A549 (cell line): ENCODE measurements at regions not wholly inside any gene's neighbourhood (a gene's known extent, or its start where the extent isn't known, plus 50 kb on each side); places are given as distances from the start of the nearest gene placed in this dataset.

ENCODE experiments used
- ATAC-seq, 2 experiments: fragments of 200-7000 bp in 1 of 2; fragments of >200 bp in 1 of 2; cut with Nextera tagmentation in 1 of 2; cut with Tn5 transposase in 1 of 2; 3 replicates each; pipeline versions ENCODE4 v1.8.0 to v1.9.1; 2018 to 2020; ENCODE audit warnings: mild to moderate bottlenecking in 1 of 2, moderate library complexity in 1 of 2
- CTCF ChIA-PET: fragments of 300-600 bp; sonication (Branson Sonifier 250); formaldehyde crosslinking; extraction: SDS; loops from one replicate; lab custom pipeline; 2021; ENCODE audit warnings: antibody characterized with exemption, inconsistent platforms; lab: Yijun Ruan, JAX
- POLR2A ChIA-PET: fragments of 350-600 bp; formaldehyde crosslinking; extraction: SDS; loops from one replicate; lab custom pipeline; 2021; ENCODE audit warnings: antibody characterized with exemption, inconsistent platforms; lab: Yijun Ruan, JAX
- DNase-seq, 2 experiments: peaks; one replicate each; pipeline versions ENCODE4 v3.0.0 to v3.0.0-alpha.2; 2011 to 2016; ENCODE audit warnings: low read depth in 1 of 2, low spot score in 1 of 2
- FAIRE-seq: peaks from 2 replicates; lab custom pipeline; 2011; peaks lifted over from hg19 to GRCh38; lab: Jason Lieb, UNC
- H3K27ac ChIP-seq, 2 experiments: fragments of >200 bp; sonication (Bioruptor Twin); formaldehyde crosslinking; 3 replicates each; pipeline ENCODE4 v1.5.1; 2016 to 2017
- H3K4me1 ChIP-seq: fragments of >200 bp; sonication (Bioruptor Twin); formaldehyde crosslinking; 3 replicates; pipeline ENCODE4 v1.6.1; 2016
- H3K4me2 ChIP-seq: fragments of >200 bp; sonication (Bioruptor Twin); formaldehyde crosslinking; 3 replicates; pipeline ENCODE4 v1.6.1; 2016
- H3K4me3 ChIP-seq: fragments of >200 bp; sonication (Bioruptor Twin); formaldehyde crosslinking; 3 replicates; pipeline ENCODE4 v1.5.1; 2016
- H3K9me3 ChIP-seq: fragments of >200 bp; sonication (Bioruptor Twin); formaldehyde crosslinking; 3 replicates; pipeline ENCODE4 v1.6.1; 2016
- CBX2 ChIP-seq: fragments of 200-600 bp; sonication (generic); IDR thresholded peaks from 2 replicates; pipeline ENCODE4 v1.6.1; 2016; ENCODE audit warnings: low read depth, mild to moderate bottlenecking, borderline replicate concordance
- CHD4 ChIP-seq: fragments of 200-600 bp; sonication (generic); IDR thresholded peaks from 2 replicates; pipeline ENCODE4 v1.6.1; 2016; ENCODE audit warnings: antibody characterized with exemption, mild to moderate bottlenecking, borderline replicate concordance
- EHMT2 ChIP-seq: fragments of 200-600 bp; sonication (generic); IDR thresholded peaks from 2 replicates; pipeline ENCODE4 v1.6.1; 2016; ENCODE audit warnings: antibody characterized with exemption, low read depth, mild to moderate bottlenecking, moderate library complexity
- ESRRA ChIP-seq: fragments of 150-350 bp; IDR thresholded peaks from 2 replicates; pipeline ENCODE4 v1.6.1; 2014; ENCODE audit warnings: mild to moderate bottlenecking, low read length, borderline replicate concordance
- FOSB ChIP-seq: fragments of 250-450 bp; sonication (Bioruptor Pico); IDR thresholded peaks from 2 replicates; pipeline ENCODE4 v1.5.0; 2020; ENCODE audit warnings: mild to moderate bottlenecking, moderate library complexity
- HEYL ChIP-seq: fragments of 250-450 bp; sonication (Bioruptor Pico); IDR thresholded peaks from 2 replicates; pipeline ENCODE4 v1.8.0; 2021; ENCODE audit warnings: mild to moderate bottlenecking, moderate library complexity
- HOXB13 ChIP-seq: fragments of 250-450 bp; sonication (Bioruptor Pico); IDR thresholded peaks from 2 replicates; pipeline ENCODE4 v1.5.0; 2020; ENCODE audit warnings: low read depth, mild to moderate bottlenecking, moderate library complexity
- JUNB ChIP-seq: fragments of >200 bp; sonication (Bioruptor Twin); formaldehyde crosslinking; IDR thresholded peaks from 2 replicates; pipeline ENCODE4 v1.6.1; 2016
- KDM5A ChIP-seq: fragments of 200-600 bp; sonication (generic); IDR thresholded peaks from 2 replicates; pipeline ENCODE4 v1.6.1; 2016; ENCODE audit warnings: antibody characterized with exemption, mild to moderate bottlenecking
- MAX ChIP-seq: IDR thresholded peaks from 2 replicates; pipeline ENCODE4 v1.6.1; 2012
- MAZ ChIP-seq: fragments of 150-350 bp; IDR thresholded peaks from 2 replicates; pipeline ENCODE4 v1.6.1; 2014; ENCODE audit warnings: antibody characterized with exemption, low read depth, low read length, borderline replicate concordance
- NPAS2 ChIP-seq: fragments of 250-450 bp; sonication (Bioruptor Pico); IDR thresholded peaks from 2 replicates; pipeline ENCODE4 v1.8.0; 2022; ENCODE audit warnings: mild to moderate bottlenecking, moderate library complexity, borderline replicate concordance
- RAD21 ChIP-seq, 2 experiments: fragments of >200 bp in 1 of 2; sonication (Bioruptor Twin) in 1 of 2; formaldehyde crosslinking in 1 of 2; IDR thresholded peaks in 1 of 2; conservative IDR thresholded peaks in 1 of 2; 2 replicates in 1 of 2; 3 replicates in 1 of 2; pipeline ENCODE4 v1.6.1; 2012 to 2018; ENCODE audit warnings: inconsistent platforms in 1 of 2
- RCOR1 ChIP-seq: fragments of 150-350 bp; IDR thresholded peaks from 2 replicates; pipeline ENCODE4 v1.6.1; 2014; ENCODE audit warnings: antibody characterized with exemption, low read length, low read depth
- REST ChIP-seq: fragments of 200-600 bp; sonication (generic); IDR thresholded peaks from 2 replicates; pipeline ENCODE4 v1.6.1; 2016; ENCODE audit warnings: antibody characterized with exemption, mild to moderate bottlenecking, moderate library complexity
- TFCP2L1 ChIP-seq: fragments of 250-450 bp; sonication (Bioruptor Pico); IDR thresholded peaks from 2 replicates; pipeline ENCODE4 v1.5.0; 2021; ENCODE audit warnings: mild to moderate bottlenecking
- TP53 ChIP-seq: fragments of 250-450 bp; sonication (Bioruptor Pico); IDR thresholded peaks from 2 replicates; pipeline ENCODE4 v1.5.0; 2021; ENCODE audit warnings: mild to moderate bottlenecking, moderate library complexity
- USF2 ChIP-seq: fragments of 450-650 bp; IDR thresholded peaks from 2 replicates; pipeline ENCODE4 v1.6.1; 2014; ENCODE audit warnings: antibody characterized with exemption
- ZC3H11A ChIP-seq: fragments of 450-650 bp; IDR thresholded peaks from 2 replicates; pipeline ENCODE4 v1.6.1; 2014; ENCODE audit warnings: antibody characterized with exemption, mild to moderate bottlenecking
- ZNF302 ChIP-seq: fragments of 250-450 bp; sonication (Bioruptor Pico); IDR thresholded peaks from 2 replicates; pipeline ENCODE4 v1.9.0; 2021; ENCODE audit warnings: inconsistent platforms, mild to moderate bottlenecking, moderate library complexity
- ZSCAN20 ChIP-seq: fragments of 250-450 bp; sonication (Bioruptor Pico); IDR thresholded peaks from 2 replicates; pipeline ENCODE4 v1.8.0; 2022; ENCODE audit warnings: mild to moderate bottlenecking, moderate library complexity
- WGBS: methylation state at CpG from one replicate; pipeline ENCODE4 v1.1.6; 2017; ENCODE audit errors: missing lambda C conversion rate; 5-methylcytosine and 5-hydroxymethylcytosine counted together
- TF ChIP-seq, protein P1 (sequence below): fragments of >200 bp; sonication (Bioruptor Twin); formaldehyde crosslinking; IDR thresholded peaks from 3 replicates; pipeline ENCODE4 v1.5.1; 2016

DNA sequence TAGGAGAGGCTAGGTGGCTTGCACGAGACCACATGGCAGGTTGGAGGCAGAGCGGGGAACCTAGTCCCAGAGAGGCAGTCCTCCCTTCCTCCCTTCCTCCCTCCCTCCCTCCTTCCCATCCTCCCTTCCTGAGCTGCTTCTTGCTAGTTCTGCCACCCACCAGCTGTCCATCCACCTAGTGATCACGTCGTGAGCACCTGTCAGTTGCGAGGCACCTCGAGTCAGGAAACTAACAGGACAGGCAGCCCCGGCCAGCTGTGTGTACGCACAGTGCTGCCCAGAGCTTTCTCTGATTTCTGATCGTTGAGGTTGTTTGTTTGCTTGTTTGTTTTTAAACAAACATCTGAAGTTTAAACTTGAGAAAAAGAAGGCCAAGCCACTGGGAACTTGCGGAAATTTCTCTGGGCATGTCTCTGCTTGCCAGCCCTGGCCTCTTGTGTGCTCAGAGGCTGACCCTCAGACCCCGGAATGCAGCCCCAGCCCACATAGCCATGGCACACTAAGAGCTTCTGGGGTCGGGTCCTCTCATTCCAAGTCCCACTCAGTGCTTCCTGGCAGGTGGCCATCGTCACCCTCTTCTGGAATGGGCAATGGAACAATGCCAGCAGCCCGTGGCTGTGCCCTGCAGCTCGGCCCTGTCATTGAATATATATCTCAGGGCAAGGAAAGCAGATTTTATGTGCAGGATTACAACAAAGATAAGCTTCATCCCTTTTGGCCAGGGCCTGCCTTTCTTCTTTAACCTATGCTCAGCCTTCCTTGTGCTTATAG, 174.0 kb downstream of the KATNIP start:
- POLR2A ChIA-PET = no interaction called here
- CTCF ChIA-PET = interaction anchor here (0.6 to 1.1 kb wide), 3 partner anchors 12 to 138 kb away, joined by 3 to 4 read pairs (median 3); no protein-coding TSS in a partner anchor
- Histone ChIP-seq H3K4me1 (no peaks in the 10 kb centered on the region), H3K9me3 (no peaks in the 10 kb centered on the region), H3K4me3 (no peak overlapping the region), H3K4me2 (no peak overlapping the region), H3K27ac (peak overlapping the region in 1 of 2 experiments; percentile 56; a peak in 2 of 6 replicates)
- no peak for DNase-seq
- no peak for FAIRE-seq
- TF ChIP-seq REST (no peak), TP53 (CRISPR knock-in tag) (no peak), MAZ (no peak), RCOR1 (no peak), ZNF302 (CRISPR knock-in tag) (no peak), ZC3H11A (no peak), CBX2 (no peak), HEYL (CRISPR knock-in tag) (no peak), KDM5A (no peak), MAX (no peak), CHD4 (no peak), ESRRA (no peak), HOXB13 (no peak), FOSB (no peak)
- TF ChIP-seq, protein P1, sequence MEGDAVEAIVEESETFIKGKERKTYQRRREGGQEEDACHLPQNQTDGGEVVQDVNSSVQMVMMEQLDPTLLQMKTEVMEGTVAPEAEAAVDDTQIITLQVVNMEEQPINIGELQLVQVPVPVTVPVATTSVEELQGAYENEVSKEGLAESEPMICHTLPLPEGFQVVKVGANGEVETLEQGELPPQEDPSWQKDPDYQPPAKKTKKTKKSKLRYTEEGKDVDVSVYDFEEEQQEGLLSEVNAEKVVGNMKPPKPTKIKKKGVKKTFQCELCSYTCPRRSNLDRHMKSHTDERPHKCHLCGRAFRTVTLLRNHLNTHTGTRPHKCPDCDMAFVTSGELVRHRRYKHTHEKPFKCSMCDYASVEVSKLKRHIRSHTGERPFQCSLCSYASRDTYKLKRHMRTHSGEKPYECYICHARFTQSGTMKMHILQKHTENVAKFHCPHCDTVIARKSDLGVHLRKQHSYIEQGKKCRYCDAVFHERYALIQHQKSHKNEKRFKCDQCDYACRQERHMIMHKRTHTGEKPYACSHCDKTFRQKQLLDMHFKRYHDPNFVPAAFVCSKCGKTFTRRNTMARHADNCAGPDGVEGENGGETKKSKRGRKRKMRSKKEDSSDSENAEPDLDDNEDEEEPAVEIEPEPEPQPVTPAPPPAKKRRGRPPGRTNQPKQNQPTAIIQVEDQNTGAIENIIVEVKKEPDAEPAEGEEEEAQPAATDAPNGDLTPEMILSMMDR = no peak
- 84% methylated on average over 15 of the region's 15 CpGs for WGBS
- no peak for ATAC-seq

DNA sequence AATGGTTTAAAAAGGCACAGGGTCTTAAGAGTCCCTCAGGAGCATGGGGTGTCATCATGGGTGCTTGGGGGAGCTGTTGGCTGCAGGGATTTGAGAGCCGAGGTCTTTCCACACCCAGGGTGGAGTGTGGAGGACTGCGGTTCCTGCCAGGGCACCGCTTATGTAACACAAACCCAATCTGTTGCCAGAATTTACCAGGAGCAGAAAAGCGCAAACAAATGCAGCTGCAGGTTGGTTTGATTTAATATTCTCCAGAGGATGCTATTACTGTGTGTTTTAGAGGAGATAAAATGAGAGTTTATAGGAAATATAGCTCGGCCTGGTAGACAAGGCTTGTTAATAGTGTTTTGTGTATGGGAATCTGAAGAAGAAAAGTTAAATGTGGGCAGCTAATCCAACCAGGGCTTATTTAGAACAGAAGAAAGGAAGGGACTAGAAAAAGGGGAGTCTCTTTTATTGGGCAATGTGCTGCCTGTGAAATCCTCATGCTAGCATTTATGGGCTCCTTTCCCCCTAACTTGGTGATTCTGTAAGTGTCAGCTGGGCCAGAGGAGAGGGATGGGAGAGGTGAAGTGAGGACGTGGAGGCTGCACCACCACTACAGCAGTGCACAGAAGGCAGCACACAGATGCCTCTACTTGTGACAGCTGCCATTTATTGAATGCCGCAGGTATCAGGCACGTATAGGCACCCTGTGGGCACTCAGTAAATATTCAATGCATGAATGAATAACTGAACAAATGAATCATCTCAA, 174.7 kb downstream of the KATNIP start:
- TF ChIP-seq RAD21 (conservative IDR thresholded peaks at IDR 0.05 in 1 of 2, IDR thresholded peaks at IDR 0.05 in 1 of 2) (no peak), ESRRA (no peak), FOSB (no peak), ZSCAN20 (CRISPR knock-in tag) (no peak), CBX2 (no peak), JUNB (no peak), EHMT2 (no peak), TFCP2L1 (CRISPR knock-in tag) (no peak), NPAS2 (CRISPR knock-in tag) (no peak), USF2 (no peak)
- TF ChIP-seq, all 56 proteins: peak for 0
- ChIA-PET CTCF (interaction anchor here (0.6 to 1.1 kb wide), 2 partner anchors 13 to 35 kb away, joined by 3 read pairs; no protein-coding TSS in a partner anchor), POLR2A (no interaction called here)
- Histone ChIP-seq H3K27ac (peak overlapping the region in 1 of 2 experiments; percentile 56; a peak in 1 of 6 replicates), H3K4me3 (no peak overlapping the region), H3K9me3 (no peaks in the 10 kb centered on the region), H3K4me2 (no peak overlapping the region), H3K4me1 (no peaks in the 10 kb centered on the region)
- ATAC-seq (no peak), FAIRE-seq (no peak), DNase-seq (no peak)
- WGBS = 88% methylated on average over 8 of the region's 8 CpGs
